GM21528 (cell line): ENCODE measurements at regions not wholly inside any gene's neighbourhood (a gene's known extent, or its start where the extent isn't known, plus 50 kb on each side); places are given as distances from the start of the nearest gene placed in this dataset.

ENCODE experiments used
- ATAC-seq: cut with Tn5 transposase; IDR thresholded peaks from one replicate; pipeline ENCODE4 v1.9.1; 2021; ENCODE audit warnings: mild to moderate bottlenecking, moderate library complexity; ENCODE audit not compliant: unreplicated experiment, low FRiP score

- no peak for ATAC-seq
Observed at GRCh38 chr6:100153636-100154275, 159.7 kb upstream of the MCHR2 start.

GRCh38 chr6:100152201-100152600 is 158.2 kb upstream of the MCHR2 start:
- no peak for ATAC-seq

GRCh38 chr6:100144991-100145390 is 151.0 kb upstream of the MCHR2 start:
- ATAC-seq, result no peak

- ATAC-seq, result no peak
Observed at GRCh38 chr6:100138346-100139022, 144.5 kb upstream of the MCHR2 start.

GRCh38 chr6:100137759-100138158 is 143.7 kb upstream of the MCHR2 start:
- ATAC-seq, result no peak

GRCh38 chr6:100136590-100136989 is 142.6 kb upstream of the MCHR2 start:
- ATAC-seq, result no peak

GRCh38 chr6:100135977-100136376 is 142.0 kb upstream of the MCHR2 start:
- ATAC-seq, result no peak

- no peak for ATAC-seq
Observed at GRCh38 chr6:100134703-100135102, 140.7 kb upstream of the MCHR2 start.

GRCh38 chr6:100134297-100134696 is 140.3 kb upstream of the MCHR2 start:
- ATAC-seq, result no peak

- no peak for ATAC-seq
Observed at GRCh38 chr6:100132005-100132404, 138.0 kb upstream of the MCHR2 start.

- no peak for ATAC-seq
Observed at GRCh38 chr6:100130630-100131029, 136.6 kb upstream of the MCHR2 start.

- ATAC-seq, result no peak
Observed at GRCh38 chr6:100126790-100127484, 132.9 kb upstream of the MCHR2 start.

GRCh38 chr6:100121854-100122609 is 128.0 kb upstream of the MCHR2 start:
- no peak for ATAC-seq

GRCh38 chr6:100119261-100119660 is 125.2 kb upstream of the MCHR2 start:
- ATAC-seq, result no peak

- ATAC-seq, result no peak
Observed at GRCh38 chr6:100118301-100118700, 124.3 kb upstream of the MCHR2 start.

GRCh38 chr6:100117680-100118079 is 123.7 kb upstream of the MCHR2 start:
- ATAC-seq, result no peak

- ATAC-seq, result no peak
Observed at GRCh38 chr6:100116411-100117194, 122.6 kb upstream of the MCHR2 start.

- ATAC-seq, result no peak
Observed at GRCh38 chr6:100115407-100116101, 121.5 kb upstream of the MCHR2 start.

- no peak for ATAC-seq
Observed at GRCh38 chr6:100112855-100113508, 119.0 kb upstream of the MCHR2 start.
